NCI-H526 (cell line): ENCODE measurements at regions not wholly inside any gene's neighbourhood (a gene's known extent, or its start where the extent isn't known, plus 50 kb on each side); places are given as distances from the start of the nearest gene placed in this dataset.

Experiments used
- DNase-seq, 2 experiments: peaks; one replicate each; lab custom pipeline; 2025; lab: John Stamatoyannopoulos, UW

GRCh38 chr7:21146642-21147423 lies 281.1 kb upstream of the SP4 start:
- DNase-seq = no peak

DNA sequence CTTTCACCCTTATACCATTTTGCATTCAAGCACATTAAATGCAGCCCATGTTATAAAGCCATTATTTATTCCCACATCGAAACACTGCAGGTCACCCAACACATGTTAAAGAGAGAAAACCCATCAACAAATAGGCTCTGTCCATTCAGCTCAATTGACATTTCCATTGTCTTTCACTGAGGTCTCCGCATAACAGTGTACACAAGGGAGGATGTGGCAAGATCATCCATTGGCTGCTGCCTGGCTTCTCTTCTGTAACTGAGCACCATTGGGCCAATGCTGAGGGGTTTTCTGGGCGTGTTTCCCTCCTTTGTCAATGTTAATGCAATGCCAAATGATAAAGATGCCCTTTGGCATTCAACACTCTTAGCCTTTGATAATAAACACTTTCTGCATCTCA lies 278.1 kb upstream of the SP4 start:
- no peak for DNase-seq

DNA sequence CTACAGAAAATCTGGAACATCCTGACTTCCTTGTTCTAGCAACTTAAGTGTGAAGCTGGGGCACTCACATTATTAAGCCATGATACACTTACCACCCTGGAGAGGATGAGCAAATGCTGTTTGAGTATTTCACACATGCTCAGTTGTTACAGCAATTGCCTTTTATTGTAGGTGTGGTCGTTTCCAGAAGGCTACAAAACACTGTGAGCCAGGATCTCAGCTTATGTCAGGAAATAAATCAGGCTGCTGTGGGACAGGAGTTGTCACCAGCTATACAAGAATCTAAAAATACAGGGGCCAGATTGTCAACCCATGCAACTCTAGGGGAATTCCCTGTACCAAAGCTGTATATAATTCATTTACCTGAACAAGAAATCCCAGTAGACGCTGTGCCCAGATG lies 273.3 kb upstream of the SP4 start:
- DNase-seq = no peak

- no peak for DNase-seq
These were observed 268.4 kb upstream of the SP4 start for GRCh38 chr7:21159506-21159905.

DNA sequence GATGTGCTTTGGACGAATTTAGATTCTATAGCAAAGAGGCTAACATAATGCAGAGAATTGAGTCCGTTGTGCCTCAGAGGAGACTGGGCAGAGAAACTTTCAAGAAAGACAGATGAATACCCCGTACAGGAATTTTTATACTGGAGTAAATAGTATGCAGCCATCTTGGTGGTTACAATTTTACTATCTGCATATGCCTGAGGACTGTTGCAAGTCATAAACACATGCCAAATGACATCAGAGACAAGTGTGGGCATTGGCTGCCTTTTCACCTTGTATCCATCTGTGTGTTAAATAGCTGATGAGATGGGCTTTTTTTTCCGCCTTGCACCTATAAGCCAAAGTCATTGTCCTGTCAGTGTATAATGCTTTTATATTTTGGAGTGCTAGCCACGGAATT lies 267.5 kb upstream of the SP4 start:
- no peak for DNase-seq

DNA sequence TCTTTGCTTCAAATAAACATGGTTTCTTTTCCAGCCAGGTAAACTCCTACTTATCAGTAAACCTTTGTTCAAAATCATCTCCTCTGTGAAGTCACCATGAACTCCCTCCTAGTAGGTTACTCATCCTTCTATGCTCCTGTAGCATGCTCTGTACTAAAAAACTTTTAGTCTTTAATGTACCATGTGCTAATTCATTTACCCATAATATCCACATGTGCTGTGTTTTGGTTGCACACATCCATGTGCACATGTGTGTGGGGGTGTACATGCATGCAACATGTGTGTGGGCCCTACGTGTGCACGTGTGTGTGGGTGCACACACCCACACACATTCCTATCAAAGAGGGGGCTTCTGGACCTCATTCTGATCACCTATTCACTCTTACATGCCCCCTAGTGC lies 259.9 kb upstream of the SP4 start:
- DNase-seq = no peak

DNA sequence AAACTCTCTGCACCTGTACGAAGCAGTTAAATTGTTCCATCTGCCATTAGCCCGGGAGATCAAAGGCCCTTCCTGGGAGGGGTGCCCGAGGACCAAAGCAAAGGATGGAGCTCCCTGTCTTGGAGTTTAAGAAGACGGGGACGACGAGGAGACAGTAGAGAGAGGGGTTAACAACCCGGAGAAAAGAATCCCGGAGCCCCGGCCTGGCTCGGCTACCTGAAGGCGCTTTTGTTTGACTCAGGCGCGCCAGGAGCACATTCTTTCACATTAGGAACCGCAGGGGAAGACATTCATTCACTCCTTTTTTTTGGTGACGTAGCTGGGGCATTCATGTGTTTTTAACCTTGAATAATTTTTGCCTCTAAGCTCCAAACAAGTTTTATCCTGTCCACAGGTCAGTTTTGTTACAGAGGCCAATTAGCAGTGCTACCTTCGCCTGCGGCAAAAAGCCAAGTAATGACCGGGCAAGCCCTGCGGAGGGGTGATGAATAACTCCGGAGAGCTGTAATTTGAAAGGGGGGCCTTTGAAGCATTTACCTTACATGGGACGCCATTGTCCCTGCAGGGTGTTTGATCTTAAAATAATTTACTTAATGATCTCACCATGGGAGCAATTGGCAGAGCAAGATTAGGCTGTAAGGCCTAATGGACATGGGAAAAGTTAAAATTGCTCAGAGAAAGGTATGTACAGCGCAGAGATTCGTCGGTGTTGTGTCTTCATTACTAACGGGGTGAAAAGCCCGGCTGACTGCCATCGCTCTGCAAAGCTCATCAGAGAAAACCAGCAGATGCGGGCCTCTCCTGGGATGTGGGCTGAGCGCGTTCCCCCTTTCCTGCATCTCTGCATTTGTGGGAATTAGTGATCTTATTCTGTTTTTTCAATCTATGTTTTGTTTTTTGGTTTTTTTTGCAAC lies 258.0 kb upstream of the SP4 start:
- DNase-seq = no peak

- no peak for DNase-seq
These were observed 255.1 kb upstream of the SP4 start for GRCh38 chr7:21172800-21173199.

- DNase-seq = no peak
These were observed 254.4 kb upstream of the SP4 start for GRCh38 chr7:21173436-21173835.

DNA sequence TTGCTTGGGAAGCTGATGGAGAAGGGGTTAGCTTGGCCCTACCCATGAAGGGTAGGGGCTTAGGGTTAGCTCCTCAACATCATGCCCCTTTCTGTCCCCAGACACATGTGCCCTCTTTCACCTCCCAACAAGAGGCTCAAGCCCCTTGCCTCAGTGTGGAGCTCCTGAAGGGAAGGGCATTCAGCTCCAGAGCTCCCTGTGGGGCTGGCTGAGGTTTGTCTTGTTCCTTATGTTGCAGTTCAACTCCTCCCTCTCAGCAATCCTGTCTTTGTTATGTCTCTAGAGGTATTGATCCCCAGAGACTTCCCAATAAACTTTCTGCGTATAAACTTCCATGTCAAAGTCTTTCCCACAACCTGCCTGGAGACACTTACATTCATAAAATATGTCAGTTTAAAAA lies 252.2 kb upstream of the SP4 start:
- DNase-seq = no peak

DNA sequence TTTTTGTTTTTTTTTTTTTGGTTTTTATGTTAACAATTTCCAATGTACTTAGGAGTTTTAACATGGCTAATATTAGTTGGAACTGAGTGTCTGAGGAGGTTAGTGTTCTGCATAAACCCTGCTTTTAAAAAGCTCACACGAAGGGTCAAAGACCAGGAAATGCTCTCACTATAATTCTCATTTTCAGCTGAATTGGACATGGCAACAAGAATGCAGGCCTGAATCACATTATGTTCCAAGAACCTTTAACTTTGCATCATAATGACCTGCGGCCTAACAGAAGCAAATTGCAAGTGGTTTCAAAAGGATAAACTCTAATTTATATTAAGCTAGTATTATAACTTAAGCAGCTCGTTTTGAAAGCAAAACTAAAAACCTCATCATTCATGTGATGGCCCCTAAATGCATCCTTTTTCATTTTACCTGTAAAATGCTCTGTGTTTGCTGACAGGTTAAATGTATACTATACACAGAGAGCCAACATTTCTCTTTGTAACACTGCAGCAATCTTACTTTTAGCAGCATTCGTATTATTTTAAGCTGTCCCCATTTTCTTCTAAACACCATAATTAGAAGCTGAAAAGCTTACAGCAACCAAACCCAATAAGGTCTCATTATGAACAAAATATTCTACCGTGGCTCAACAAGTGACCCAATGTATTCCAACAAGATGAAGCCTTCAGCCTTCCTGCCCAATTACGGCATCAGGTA lies 242.8 kb upstream of the SP4 start:
- no peak for DNase-seq

GRCh38 chr7:21185653-21186265 lies 242.1 kb upstream of the SP4 start:
- DNase-seq = no peak

DNA sequence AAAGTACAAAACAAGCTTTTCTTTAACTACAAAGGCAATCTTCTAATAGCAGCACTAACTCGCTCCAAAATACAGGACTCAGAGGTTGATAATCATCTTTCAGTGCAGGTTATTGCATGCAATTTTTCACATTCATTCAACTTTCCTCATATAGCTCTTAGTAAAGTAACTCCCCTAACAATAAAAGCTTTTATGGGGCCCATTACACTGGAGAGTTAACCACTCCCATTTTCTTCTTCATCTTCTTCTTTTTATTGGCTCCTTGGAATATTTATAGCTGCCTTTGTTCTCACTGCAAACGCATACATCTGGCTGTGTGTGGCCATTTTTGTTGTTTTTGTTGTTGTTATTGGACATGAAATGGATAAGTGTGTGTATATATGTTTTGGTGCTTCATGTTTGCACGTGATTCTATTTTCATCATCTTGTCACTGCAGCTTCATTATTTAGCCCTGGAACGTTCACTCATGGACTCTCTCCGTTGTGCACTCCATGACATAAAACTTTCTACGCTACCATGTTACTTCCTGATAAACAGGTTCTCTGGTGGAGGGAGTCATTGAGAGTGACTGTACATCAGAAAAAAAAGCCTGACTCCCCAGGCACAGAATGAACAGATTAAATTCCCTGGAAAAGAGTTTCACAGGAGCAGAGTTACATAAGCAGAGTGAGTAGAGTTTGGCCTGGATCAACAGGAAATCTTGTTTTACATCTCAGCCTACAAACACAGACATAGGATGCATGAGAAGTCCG lies 236.4 kb upstream of the SP4 start:
- DNase-seq = no peak

DNA sequence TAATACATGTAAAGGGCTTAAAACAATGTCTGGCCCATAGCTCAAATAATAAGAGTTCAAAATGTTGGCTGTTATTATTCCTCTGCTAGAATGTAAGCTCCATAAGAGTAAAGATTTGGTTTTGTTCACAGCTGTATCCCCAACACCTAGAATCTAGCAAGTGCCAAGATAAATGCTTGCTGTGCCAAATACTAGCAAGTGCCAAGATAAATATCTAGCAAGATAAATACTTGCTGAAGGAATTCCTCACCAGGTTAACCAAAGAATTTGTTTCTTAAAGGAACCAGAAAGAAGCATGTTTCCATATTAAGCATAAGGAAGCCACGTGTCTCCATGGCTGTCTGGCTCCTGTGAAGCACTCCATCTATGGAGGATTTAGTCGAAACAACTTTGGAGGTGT lies 235.2 kb upstream of the SP4 start:
- DNase-seq = no peak

DNA sequence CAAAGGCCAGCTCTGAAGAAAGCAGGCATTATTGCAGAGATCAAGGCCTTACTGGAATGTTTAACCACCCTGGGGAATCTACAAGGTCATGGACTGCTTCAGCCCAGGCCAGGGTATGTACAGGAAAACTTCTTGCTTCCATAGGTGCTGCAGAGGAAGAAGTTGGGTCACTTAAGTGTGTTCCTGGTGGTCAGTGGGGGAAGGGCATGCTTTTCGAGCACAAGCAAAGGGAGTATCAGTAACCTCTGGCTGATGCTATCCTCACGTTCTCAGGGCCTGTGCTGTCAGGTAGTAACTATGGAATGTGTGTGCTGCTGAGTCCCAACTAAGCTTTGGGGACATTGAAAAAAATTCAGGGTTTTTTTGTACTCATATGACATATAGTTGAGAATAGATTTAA lies 234.0 kb upstream of the SP4 start:
- DNase-seq = no peak

DNA sequence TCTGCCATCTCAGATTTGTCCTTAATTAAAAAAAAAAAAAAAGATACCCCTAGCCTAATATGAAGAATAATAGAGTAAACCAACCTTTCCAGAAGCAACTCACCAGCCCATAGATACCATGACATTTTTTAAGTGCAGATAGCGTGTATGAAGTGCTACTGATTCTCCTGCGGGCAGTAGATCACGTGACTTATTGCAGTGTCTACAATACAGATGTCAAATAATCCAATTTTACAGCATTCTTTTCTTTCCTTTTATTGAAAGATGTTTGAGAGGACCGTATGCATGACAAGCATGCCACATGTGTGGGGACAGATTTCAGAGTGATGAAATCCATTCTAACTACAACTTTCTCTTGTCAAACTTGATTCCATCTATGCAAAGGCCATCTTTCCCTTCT lies 232.9 kb upstream of the SP4 start:
- no peak for DNase-seq

GRCh38 chr7:21198921-21199320 lies 229.0 kb upstream of the SP4 start:
- DNase-seq = no peak

DNA sequence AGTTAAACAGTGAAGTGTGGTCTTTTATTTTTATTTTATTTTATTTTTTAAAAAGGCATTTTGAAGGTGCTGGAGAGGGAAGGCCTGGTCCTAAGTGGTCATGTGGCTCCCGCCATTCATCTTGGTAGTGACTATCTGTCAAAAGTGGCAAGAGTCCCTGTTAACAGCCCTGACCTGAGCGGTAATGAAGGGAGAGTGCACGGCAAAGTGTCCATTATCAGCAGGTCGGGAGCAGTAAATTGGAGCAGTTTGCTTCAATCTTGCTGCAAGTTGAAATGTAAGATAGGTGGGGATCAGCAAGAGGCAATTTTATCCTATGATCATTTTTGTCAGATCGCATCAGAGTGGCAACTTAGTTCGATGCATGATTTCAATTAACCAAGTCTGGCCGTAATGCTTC lies 227.4 kb upstream of the SP4 start:
- DNase-seq = no peak

GRCh38 chr7:21214657-21215056 lies 213.2 kb upstream of the SP4 start:
- DNase-seq = no peak

DNA sequence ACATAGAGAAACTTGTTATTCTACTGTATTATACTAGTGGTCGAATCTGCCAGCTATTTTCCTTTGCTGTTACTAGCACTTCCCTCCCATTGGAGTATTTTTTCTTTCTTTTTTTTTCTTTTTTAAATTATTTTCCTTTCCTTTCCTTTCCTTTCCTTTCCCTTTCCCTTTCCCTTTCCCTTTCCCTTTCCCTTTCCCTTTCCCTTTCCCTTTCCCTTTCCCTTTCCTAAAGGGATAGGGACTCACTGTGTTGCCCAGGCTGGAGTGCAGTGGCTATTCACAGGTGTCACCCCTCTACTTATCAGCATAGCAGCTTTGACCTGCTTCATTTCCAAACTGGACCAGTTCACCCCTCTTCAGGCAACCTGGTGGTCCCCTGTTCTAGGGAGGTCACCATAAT lies 212.6 kb upstream of the SP4 start:
- DNase-seq = no peak

DNA sequence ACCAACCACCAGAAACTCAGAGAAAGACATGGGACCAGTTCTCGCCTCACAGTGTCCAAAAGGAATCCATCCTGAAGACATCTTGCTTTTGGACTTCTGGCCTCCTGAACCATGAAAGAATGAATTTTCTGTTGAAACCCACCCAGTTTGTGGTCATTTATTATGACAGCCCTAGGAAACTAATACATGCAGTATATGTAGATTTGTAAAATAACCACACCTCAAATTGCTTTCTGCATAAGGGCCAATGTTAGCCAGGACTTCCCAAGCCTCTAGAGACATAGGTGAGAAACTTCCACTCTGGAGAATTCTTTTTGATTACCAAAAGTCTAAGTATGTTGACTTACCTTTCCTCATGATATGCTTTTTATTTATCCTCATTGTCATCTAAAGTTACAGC lies 210.5 kb upstream of the SP4 start:
- no peak for DNase-seq

- DNase-seq = no peak
These were observed 209.7 kb upstream of the SP4 start for GRCh38 chr7:21218155-21218554.
